ENCODE measurements at regions not wholly inside any gene's neighbourhood (a gene's known extent, or its start where the extent isn't known, plus 50 kb on each side); places are given as distances from the start of the nearest gene placed in this dataset.

DNA sequence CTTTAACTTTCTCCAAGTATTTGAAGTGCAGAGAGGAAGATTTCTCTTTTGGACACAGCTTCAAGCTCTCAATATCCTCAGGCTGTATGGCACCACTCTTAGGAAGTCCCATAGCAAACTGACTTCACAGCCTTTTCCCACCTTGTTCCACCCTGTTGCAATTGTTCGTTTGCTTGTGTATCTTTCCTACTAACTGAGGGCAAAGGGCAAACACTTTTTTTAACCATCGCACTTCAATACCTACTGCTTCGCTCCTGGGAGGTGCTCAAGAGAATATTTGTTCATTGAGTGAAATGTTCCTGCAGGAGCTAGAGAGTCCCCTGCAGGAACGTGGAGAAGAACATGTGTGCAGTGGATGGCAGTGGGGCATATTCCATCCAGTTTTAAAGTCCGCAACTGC, 638.6 kb downstream of the BCOR start:
- TF ChIP-seq EZH2phosphoT487 (conservative IDR thresholded peaks at IDR 0.05; ENCODE audit: low read length) = no peak
- TF ChIP-seq, protein P1, sequence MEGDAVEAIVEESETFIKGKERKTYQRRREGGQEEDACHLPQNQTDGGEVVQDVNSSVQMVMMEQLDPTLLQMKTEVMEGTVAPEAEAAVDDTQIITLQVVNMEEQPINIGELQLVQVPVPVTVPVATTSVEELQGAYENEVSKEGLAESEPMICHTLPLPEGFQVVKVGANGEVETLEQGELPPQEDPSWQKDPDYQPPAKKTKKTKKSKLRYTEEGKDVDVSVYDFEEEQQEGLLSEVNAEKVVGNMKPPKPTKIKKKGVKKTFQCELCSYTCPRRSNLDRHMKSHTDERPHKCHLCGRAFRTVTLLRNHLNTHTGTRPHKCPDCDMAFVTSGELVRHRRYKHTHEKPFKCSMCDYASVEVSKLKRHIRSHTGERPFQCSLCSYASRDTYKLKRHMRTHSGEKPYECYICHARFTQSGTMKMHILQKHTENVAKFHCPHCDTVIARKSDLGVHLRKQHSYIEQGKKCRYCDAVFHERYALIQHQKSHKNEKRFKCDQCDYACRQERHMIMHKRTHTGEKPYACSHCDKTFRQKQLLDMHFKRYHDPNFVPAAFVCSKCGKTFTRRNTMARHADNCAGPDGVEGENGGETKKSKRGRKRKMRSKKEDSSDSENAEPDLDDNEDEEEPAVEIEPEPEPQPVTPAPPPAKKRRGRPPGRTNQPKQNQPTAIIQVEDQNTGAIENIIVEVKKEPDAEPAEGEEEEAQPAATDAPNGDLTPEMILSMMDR (IDR thresholded peaks at IDR 0.05; ENCODE audit: insufficient read depth, low read length, poor library complexity, severe bottlenecking) = no peak
